T-helper 2 cell treated with Interferon-gamma antibody and Interleukin-4, amounts not matched to agents 5 μg/mL and 100 μg/mL, for 36 hours (primary cell): ENCODE measurements at regions not wholly inside any gene's neighbourhood (a gene's known extent, or its start where the extent isn't known, plus 50 kb on each side); places are given as distances from the start of the nearest gene placed in this dataset.

Experiments
- DNase-seq: peaks from one replicate; pipeline ENCODE4 v3.0.0; 2021; ENCODE audit warnings: low spot score
- H3K27ac Mint-ChIP-seq: one replicate; pipeline ENCODE4 v1.8.0; 2021; ENCODE audit warnings: mild to moderate bottlenecking, mixed read lengths
- H3K27me3 Mint-ChIP-seq: one replicate; pipeline ENCODE4 v1.8.0; 2021; ENCODE audit warnings: low read depth, mixed read lengths
- H3K36me3 Mint-ChIP-seq: one replicate; pipeline ENCODE4 v1.8.0; 2021; ENCODE audit warnings: low read depth, mixed read lengths
- H3K4me1 Mint-ChIP-seq: one replicate; pipeline ENCODE4 v1.8.0; 2021; ENCODE audit warnings: low read depth, mixed read lengths
- H3K4me3 Mint-ChIP-seq: one replicate; pipeline ENCODE4 v1.8.0; 2022; ENCODE audit warnings: mild to moderate bottlenecking, moderate library complexity, mixed read lengths
- H3K9me3 Mint-ChIP-seq: one replicate; pipeline ENCODE4 v1.8.0; 2021; ENCODE audit warnings: mixed read lengths

DNA sequence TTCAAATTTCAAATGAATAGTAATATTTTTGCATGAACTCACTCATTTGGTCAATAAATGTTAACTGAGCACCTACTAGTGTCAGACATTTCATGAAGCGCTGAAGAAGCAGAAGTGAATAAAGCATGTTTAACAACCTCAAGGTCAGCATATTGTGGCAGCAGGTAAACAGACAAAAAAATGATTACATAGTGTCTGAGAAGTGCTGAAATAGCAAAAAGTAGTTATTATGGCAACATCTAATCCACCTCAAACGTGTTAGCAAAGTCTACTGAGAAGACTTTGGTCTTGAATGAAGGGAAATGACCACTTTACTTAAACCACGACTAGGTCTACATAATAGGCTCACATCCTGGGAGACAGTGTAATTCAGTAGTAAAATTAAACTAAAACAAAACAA lies 452.2 kb upstream of the LRATD1 start:
- Mint-ChIP-seq H3K27ac (no peak overlapping the region), H3K4me1 (no peaks in the 10 kb centered on the region), H3K4me3 (no peak overlapping the region), H3K36me3 (no peaks in the 10 kb centered on the region), H3K27me3 (no peaks in the 10 kb centered on the region), H3K9me3 (peaks cover 32% of the 10 kb centered on the region)
- no peak for DNase-seq

DNA sequence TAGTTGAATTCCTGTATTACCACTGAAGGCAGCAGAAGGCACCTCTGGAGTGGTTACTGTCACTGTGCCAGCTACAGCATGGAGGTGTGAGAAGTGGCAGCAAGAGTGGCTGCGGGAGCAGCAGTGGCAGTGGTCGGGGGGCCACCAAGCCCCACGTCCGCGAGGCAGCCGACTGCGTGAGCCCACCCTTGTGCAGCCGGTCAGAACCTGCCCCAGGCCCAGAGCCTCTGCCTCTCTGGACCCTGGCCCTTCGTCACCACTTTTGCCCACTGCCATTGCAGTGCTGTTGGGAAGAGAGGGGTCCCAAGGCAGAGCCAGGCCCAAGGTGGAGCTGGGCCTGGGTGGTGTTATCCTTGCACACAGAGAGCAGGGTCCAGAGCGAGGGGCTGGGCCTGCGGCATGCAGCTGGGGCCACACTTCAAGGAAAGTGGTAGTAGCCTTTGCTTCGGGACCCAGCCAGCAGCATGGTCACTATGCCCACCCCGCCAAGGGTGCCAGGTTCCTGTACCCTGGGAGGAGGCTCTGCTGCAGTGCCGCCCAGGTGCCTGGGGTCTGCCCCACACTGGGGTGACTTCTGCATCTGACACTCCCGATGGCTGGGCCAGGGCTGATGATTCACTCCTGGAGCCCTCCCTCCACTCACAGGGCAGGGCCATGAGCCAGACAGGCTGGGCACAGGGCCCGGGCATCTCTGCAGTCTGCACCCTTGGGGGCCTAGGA lies 450.1 kb upstream of the LRATD1 start:
- Mint-ChIP-seq H3K4me3 (no peak overlapping the region), H3K27me3 (no peaks in the 10 kb centered on the region)

DNA sequence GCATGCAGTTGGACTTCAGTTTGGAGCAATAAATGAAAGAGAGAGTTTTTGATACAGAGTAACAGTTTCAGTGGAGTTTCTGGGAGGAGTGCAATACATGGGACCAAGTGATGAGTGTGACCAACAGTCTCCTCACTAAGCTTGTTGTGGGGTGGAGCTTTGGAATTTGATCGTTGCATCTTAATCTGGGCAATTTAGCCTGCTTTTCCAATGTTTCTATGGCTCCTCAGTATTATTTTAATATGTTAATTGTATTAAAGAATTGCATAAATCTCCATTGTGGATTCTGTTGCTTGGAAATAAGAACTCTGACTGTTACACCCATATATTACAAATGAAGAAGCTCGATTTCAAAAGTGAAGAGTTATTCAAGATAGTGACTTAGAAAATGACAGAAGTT lies 446.6 kb upstream of the LRATD1 start:
- Mint-ChIP-seq H3K9me3 (peaks cover 12% of the 10 kb centered on the region), H3K4me3 (no peak overlapping the region), H3K27me3 (no peaks in the 10 kb centered on the region), H3K36me3 (no peaks in the 10 kb centered on the region), H3K27ac (no peak overlapping the region), H3K4me1 (no peaks in the 10 kb centered on the region)
- no peak for DNase-seq

More for the DNA sequence above, 450.1 kb upstream of the LRATD1 start:
- no peak for DNase-seq
- Mint-ChIP-seq H3K9me3 (peaks cover 24% of the 10 kb centered on the region), H3K36me3 (no peaks in the 10 kb centered on the region), H3K4me1 (no peaks in the 10 kb centered on the region), H3K27ac (no peak overlapping the region)

DNA sequence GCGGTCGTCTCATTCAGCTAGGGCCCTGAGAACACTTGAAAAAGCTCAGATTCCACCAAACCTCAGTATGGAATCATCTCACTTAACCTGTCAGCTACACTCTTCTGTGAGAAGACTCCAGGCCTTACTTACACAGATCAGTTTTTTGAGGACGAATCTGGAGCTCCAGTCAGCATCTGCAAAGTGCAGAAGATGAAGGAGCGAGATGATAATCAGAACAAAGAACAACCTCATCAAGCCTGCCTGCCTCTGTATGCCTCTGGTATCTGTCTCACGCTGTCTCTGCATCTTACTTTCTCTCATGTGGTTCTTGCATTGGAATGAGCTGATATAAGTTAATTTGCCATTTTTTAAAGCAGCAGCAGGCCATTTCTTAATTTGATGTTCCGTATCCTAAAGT lies 444.1 kb upstream of the LRATD1 start:
- H3K27me3 Mint-ChIP-seq: no peaks in the 10 kb centered on the region
- no peak overlapping the region for H3K27ac Mint-ChIP-seq
- no peak overlapping the region for H3K4me3 Mint-ChIP-seq
- H3K9me3 Mint-ChIP-seq: peaks cover 14% of the 10 kb centered on the region
- H3K36me3 Mint-ChIP-seq: no peaks in the 10 kb centered on the region
- no peak for DNase-seq
- no peaks in the 10 kb centered on the region for H3K4me1 Mint-ChIP-seq

DNA sequence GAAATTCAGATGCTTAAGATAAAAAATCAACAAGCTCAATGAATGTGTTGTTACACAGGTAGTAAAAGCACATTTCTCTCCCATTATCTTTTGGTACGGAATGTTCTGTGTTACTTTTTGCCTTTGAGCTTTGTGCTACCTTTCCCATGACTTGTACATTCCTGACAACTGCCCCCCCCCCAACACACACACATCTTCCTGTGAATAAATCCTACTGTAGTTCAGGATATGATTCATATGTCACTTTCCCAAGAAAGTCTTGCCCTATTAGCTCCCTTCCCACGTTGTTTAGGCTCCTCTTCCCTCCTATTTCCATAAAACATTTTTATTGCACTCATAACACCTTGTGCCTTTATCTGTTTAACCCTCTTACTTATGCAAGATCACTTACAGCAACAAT lies 442.6 kb upstream of the LRATD1 start:
- Mint-ChIP-seq H3K27ac (no peak overlapping the region), H3K4me3 (no peak overlapping the region), H3K9me3 (peaks cover 12% of the 10 kb centered on the region), H3K4me1 (no peaks in the 10 kb centered on the region), H3K27me3 (no peaks in the 10 kb centered on the region), H3K36me3 (no peaks in the 10 kb centered on the region)
- DNase-seq: no peak

DNA sequence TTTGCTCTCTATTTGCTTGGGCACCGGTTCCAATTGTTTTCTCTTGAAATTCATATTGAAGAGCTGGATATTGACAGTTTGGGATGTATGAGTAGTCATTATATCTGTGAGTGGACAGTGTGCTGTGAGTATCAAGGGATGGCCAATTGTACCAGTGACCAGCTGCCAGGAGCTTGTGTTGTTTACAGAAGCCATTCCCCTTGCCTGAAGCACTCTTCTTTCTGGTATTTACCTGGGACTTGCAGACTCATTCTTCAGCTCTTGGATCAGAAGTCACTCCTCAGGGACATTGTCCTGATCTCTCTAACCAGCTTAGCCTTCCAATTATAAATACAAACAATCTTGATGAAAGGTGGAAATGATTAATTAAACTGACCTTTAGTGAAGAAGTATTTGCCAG lies 438.3 kb upstream of the LRATD1 start:
- Mint-ChIP-seq H3K9me3 (peaks cover 14% of the 10 kb centered on the region), H3K36me3 (no peaks in the 10 kb centered on the region), H3K27ac (no peak overlapping the region), H3K4me3 (no peak overlapping the region), H3K27me3 (no peaks in the 10 kb centered on the region), H3K4me1 (no peaks in the 10 kb centered on the region)
- DNase-seq: no peak

DNA sequence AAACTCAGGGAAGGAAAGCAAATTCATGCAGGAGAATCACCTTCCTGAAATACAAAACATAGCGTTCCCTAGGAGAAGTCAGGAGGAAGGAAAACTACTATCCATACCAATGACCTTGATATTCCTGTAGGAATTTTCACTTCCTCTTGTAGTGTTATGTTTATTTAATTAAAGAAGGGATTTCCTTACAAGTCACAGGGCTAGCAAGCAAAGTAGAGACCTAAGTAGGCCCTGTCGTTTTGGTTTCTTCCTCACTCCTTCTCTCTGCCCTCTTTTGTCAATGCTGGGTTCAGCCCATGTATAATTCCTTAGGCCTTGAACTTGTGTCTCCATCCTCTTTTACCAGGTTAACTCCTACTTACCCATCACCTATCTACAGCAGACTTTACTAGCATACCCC lies 435.2 kb upstream of the LRATD1 start:
- H3K27me3 Mint-ChIP-seq: no peaks in the 10 kb centered on the region
- no peak overlapping the region for H3K27ac Mint-ChIP-seq
- peaks cover 21% of the 10 kb centered on the region for H3K9me3 Mint-ChIP-seq
- no peak for DNase-seq
- H3K4me1 Mint-ChIP-seq: no peaks in the 10 kb centered on the region
- no peak overlapping the region for H3K4me3 Mint-ChIP-seq
- no peaks in the 10 kb centered on the region for H3K36me3 Mint-ChIP-seq

DNA sequence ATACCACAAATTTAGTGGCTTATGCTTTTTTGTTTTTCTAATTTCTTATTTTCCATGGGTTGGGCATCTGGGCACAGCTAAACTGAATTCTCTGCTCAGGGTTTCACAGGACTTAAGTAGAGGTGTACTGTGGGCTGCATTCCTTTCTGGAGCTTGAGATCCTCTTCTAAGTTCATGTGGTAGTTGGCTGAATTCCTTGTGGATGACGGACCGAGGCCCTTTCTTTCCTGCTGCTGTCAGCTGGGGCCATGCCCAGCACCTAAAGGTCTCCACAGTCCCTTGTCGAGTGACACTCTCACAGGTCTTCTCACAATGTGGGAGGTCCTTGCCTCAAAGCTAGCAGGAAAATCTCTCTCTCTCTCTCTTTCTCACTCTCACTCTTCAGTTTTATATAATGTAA lies 433.5 kb upstream of the LRATD1 start:
- Mint-ChIP-seq H3K36me3 (no peaks in the 10 kb centered on the region), H3K27me3 (no peaks in the 10 kb centered on the region), H3K4me3 (no peak overlapping the region), H3K9me3 (peaks cover 17% of the 10 kb centered on the region), H3K27ac (no peak overlapping the region), H3K4me1 (no peaks in the 10 kb centered on the region)
- DNase-seq: no peak

DNA sequence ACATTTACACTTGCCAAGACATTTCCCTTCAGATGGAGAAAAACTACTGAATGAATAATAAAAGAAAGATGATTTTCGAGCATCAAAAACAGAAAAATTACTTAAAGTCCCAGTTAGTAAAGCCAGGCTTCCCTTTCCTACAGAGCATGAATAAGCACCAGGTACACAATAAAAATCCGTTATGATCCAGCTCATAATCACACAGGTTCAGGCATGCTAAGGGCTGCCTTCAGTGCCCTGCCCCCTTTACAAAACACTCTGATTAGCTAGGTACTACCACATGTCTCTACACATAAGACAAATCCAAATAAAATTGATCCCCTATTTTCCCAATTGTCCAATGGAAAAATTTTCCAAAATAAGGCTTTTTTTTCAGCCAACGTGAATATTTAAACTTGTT lies 413.2 kb upstream of the LRATD1 start:
- no peaks in the 10 kb centered on the region for H3K36me3 Mint-ChIP-seq
- no peaks in the 10 kb centered on the region for H3K27me3 Mint-ChIP-seq
- H3K4me3 Mint-ChIP-seq: no peak overlapping the region
- H3K4me1 Mint-ChIP-seq: no peaks in the 10 kb centered on the region
- no peak overlapping the region for H3K27ac Mint-ChIP-seq
- peaks cover 18% of the 10 kb centered on the region for H3K9me3 Mint-ChIP-seq
- DNase-seq: no peak

DNA sequence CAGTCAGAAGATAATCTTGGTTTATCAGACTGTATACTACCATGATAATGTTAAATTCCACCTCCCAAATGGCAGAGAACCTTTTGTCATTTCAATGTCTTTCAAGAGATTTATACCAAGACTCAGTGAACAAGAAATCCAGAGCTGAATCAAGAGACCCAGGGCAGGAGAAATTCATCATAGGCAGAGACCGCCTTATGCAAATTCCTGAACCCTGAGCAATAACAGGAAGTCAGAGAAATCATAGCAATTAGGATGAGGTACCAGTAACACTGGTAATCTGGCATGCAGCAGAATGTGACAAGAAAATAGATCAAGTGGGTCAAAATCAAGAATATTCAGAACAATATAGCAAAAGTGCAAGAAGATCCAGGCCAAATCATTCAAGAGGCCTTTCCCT lies 412.4 kb upstream of the LRATD1 start:
- Mint-ChIP-seq H3K4me1 (no peaks in the 10 kb centered on the region), H3K4me3 (no peak overlapping the region), H3K9me3 (peaks cover 18% of the 10 kb centered on the region), H3K27ac (no peak overlapping the region), H3K27me3 (no peaks in the 10 kb centered on the region), H3K36me3 (no peaks in the 10 kb centered on the region)
- DNase-seq: no peak

DNA sequence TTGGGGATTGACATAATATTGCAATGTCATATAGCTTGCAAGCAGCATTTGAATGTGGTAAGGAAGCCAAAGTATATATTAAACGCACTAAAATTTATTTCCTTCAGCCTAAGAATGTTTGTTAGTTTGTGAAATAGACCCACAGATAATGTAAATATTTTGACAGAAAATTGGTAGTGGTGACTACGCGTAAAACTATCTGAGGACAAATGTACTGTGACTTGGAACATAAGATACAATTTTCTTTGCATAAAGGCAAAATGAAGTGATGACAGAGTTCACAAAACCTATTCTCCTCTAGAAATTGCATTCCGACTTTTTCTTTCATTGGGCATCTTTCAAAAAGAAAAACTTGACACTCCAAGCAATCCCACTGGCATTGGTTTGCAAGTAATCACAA lies 411.1 kb upstream of the LRATD1 start:
- H3K27me3 Mint-ChIP-seq: no peaks in the 10 kb centered on the region

DNA sequence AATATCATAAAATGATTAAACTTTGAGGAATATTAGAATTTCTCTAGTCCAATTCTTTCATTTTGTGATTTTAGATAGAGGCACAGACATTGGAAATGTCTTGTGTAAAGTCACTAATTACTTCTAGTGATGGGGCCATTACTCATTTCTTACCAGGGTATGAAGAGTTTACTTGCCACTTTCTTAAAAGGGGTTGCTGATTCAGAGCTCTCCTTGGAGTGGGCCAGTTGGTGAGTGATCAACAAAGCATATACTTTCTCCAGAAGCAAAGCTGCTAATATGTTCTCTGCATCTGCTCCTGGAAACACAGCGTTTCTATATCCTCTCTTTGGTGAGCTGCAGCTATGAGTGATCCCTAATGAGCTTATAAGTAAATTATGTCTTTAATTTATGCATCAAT lies 408.9 kb upstream of the LRATD1 start:
- Mint-ChIP-seq H3K27ac (no peak overlapping the region), H3K27me3 (no peaks in the 10 kb centered on the region), H3K4me1 (no peaks in the 10 kb centered on the region), H3K36me3 (no peaks in the 10 kb centered on the region), H3K4me3 (no peak overlapping the region), H3K9me3 (peaks cover 15% of the 10 kb centered on the region)
- no peak for DNase-seq

More for the DNA sequence above, 411.1 kb upstream of the LRATD1 start:
- H3K4me1 Mint-ChIP-seq: no peaks in the 10 kb centered on the region
- no peaks in the 10 kb centered on the region for H3K36me3 Mint-ChIP-seq
- H3K27ac Mint-ChIP-seq: no peak overlapping the region
- DNase-seq: no peak
- peaks cover 15% of the 10 kb centered on the region for H3K9me3 Mint-ChIP-seq
- H3K4me3 Mint-ChIP-seq: no peak overlapping the region

DNA sequence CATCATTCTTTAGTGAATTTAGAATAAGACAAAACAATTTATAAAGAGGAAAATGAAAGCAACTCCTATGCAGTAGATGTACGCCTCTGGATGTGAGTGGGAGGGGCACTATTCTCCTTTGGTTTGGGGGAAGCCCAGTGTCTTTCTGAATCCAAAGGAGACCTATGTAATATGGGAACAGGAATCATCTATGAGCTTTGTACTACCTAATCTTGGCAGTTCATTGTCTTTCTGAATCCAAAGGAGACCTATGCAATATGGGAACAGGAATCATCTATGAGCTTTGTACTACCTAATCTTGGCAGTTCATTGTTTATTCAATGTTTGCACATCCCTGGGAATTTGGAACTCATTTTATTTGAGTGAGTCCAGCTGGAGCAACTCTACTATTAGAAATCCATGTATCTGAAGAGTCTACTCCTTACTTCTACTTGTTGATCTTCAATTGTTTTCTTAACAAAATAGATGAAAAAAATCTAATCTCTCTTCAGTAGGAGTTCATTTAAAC lies 401.1 kb upstream of the LRATD1 start:
- H3K36me3 Mint-ChIP-seq: no peaks in the 10 kb centered on the region
- no peaks in the 10 kb centered on the region for H3K4me1 Mint-ChIP-seq
- H3K27me3 Mint-ChIP-seq: no peaks in the 10 kb centered on the region
- H3K4me3 Mint-ChIP-seq: no peak overlapping the region
- H3K27ac Mint-ChIP-seq: no peak overlapping the region
- peaks cover 13% of the 10 kb centered on the region for H3K9me3 Mint-ChIP-seq
- no peak for DNase-seq

DNA sequence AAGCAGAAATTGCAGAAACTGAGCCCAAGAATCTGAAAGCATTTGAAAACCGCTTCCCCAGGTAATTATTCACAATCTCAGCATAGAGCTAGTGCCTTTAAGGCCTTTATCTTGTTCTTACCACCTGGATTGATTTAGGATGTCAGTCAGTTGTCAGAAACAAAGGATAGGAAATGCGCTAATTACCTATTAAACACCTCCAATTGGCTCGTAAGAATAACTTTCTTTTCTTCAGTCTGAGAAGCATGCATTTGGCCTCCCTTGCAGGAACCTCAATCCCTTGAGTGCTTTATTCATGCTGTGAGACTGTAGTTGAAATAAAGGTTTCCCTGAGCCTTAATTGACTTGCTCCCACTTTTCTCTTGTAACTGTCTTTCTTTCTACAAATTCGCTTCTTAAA lies 400.3 kb upstream of the LRATD1 start:
- peaks cover 13% of the 10 kb centered on the region for H3K9me3 Mint-ChIP-seq
- DNase-seq: no peak
- no peaks in the 10 kb centered on the region for H3K27me3 Mint-ChIP-seq
- H3K27ac Mint-ChIP-seq: no peak overlapping the region
- no peaks in the 10 kb centered on the region for H3K4me1 Mint-ChIP-seq
- no peaks in the 10 kb centered on the region for H3K36me3 Mint-ChIP-seq
- H3K4me3 Mint-ChIP-seq: no peak overlapping the region

DNA sequence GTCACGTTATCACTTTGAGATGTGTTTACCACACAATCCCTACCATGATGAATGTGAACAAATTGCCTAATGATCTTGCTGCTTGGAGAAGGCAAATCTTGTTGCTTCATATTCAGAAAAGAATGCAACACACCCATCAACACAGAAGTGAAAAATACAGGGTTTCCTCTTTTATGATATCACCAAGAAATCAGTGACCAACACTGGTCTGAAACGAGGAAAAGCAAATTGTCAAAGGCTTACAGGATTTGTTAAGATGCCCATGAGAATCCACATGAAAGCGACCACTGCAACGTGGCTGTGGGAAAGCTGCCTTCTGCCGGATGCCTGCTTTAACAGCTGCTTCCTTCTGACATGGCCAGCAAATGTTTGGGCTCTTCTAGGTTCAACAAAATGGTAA lies 397.6 kb upstream of the LRATD1 start:
- Mint-ChIP-seq H3K27ac (no peak overlapping the region), H3K4me1 (no peaks in the 10 kb centered on the region), H3K4me3 (no peak overlapping the region), H3K9me3 (peaks cover 16% of the 10 kb centered on the region), H3K27me3 (no peaks in the 10 kb centered on the region), H3K36me3 (no peaks in the 10 kb centered on the region)
- no peak for DNase-seq
